Inferior parietal cortex (tissue), 1 donor: ENCODE measurements at regions not wholly inside any gene's neighbourhood (a gene's known extent, or its start where the extent isn't known, plus 50 kb on each side); places are given as distances from the start of the nearest gene placed in this dataset.
"Not testable (repeated sequence)": the region's sequence is repeated elsewhere in the genome, so short reads cannot be mapped to it uniquely, and the experiment has no call there.

Experiments
- DNase-seq: peaks from one replicate; pipeline ENCODE4 v3.0.0-alpha.2; 2016; ENCODE audit errors: extremely low spot score

DNA sequence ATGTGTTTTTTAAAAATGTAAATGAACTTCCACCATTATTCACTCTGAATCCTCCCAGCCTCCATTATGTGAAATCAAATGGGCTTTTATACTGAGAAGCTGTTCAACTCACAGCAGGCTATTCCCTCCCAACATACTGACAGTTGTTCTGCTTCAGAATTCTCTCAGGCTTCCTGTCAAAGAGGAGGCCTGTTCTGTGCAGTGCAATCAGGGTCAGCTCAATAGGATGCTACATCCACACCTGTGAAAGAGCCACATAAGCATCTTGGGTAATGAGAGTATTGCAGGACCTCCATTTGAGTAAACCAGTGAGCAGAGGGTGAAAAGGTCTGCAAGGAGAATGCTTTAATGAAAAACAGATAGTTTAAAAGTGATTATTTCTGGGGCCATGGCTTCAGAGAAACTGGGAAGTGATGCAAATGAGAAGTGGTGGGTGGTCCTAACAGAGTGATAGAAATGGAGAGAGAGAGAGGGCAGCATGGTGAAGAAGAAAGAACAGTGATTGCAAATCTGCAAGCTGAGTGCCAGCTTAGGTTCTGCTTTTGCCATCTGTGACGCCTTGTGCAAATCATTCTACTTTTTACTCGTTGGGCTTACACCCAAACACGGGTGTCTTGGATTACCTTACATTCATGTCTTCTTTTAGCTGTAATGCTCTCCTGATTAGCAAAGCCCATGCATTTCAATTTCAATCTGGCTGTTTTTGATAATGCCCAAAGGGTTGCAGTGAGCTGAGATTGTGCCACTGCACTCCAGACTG is 202.5 kb upstream of the NMUR2 start:
- no peak for DNase-seq

- no peak for DNase-seq
Measured at GRCh38 chr5:152608458-152608857, 203.4 kb upstream of the NMUR2 start.

DNA sequence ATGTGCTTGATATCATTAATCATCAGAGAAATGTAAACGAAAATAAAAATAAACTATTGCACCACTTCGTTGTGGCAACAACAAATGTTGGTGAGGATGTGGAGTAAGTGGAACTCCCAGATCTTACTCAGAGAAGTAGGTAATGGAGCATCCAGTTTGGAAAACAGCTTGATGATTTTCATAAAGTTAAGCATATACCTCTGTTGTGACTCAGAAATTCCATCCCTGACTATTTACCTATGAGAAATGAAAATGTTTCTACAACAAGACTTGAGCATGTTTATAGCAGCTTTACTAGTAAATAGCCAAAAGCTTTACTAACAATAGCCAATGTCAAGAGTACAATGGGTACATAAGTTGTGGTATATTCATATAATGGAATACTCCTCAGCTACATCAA is 214.7 kb upstream of the NMUR2 start:
- no peak for DNase-seq

DNA sequence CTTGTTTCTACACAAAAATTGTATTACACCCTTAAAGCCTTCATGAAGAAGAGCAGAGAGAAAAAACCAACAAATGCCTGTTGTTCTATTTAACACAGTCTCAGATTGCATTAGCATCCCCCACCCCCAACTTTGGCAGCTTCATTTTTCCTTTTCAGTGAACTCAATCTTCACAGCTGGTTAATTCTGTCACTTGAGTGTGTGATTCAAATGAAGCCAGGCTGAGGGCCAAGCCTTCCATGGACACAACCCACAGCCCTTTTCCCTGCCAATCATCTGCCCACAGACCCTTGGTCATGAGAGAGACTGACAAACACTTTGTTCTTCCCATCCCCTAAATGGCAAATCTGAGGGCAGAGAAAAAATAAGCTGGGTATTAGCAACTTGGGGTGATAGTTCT is 217.5 kb upstream of the NMUR2 start:
- no peak for DNase-seq

DNA sequence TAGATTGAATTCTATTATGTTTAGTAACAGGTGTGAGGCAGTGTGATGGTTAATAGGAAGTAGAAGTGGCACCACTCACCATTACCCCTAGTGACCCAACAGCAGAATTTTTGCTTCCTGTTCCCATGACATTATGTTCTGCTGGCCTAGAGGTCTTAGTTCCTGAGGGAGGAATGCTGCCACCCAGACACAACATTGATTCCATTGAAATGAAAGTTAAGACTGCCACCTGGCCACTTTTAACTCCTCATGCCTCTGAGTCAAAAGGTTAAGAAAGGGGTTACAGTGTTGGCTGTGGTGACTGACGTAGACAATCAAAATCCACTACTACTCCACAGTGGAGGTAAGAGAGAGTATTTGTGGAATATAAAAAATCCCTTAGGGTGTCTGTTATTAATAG is 218.9 kb upstream of the NMUR2 start:
- no peak for DNase-seq

DNA sequence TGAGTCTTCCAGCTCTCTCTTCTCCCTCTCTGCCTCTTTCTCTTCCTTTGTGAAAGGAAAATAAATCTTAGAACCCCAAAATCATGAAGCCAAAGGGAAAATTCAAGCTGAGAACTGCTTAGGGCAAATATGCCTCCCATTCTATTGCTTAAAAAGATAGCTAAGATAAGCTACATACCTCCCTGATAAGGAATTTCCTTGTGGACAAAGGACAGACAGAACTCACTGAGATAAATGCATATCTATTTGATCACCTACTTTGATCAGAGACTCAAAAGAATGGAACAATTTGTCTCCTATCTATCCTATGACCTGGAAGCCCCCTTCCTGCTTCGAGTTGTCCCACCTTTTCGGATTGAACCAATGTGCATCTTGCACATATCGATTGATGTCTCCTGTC is 220.6 kb upstream of the NMUR2 start:
- DNase-seq = no peak

GRCh38 chr5:152631221-152631620 is 226.1 kb upstream of the NMUR2 start:
- no peak for DNase-seq

GRCh38 chr5:152632360-152632759 is 227.3 kb upstream of the NMUR2 start:
- DNase-seq = peak; percentile 48

- DNase-seq = peak; percentile 52
Measured at GRCh38 chr5:152634586-152634985, 229.5 kb upstream of the NMUR2 start.

- DNase-seq = peak; percentile 70
Measured at GRCh38 chr5:152638996-152639552, 234.0 kb upstream of the NMUR2 start.

- DNase-seq = no peak
Measured at GRCh38 chr5:152641970-152642805, 237.1 kb upstream of the NMUR2 start.

GRCh38 chr5:152642880-152643279 is 237.8 kb upstream of the NMUR2 start:
- no peak for DNase-seq

DNA sequence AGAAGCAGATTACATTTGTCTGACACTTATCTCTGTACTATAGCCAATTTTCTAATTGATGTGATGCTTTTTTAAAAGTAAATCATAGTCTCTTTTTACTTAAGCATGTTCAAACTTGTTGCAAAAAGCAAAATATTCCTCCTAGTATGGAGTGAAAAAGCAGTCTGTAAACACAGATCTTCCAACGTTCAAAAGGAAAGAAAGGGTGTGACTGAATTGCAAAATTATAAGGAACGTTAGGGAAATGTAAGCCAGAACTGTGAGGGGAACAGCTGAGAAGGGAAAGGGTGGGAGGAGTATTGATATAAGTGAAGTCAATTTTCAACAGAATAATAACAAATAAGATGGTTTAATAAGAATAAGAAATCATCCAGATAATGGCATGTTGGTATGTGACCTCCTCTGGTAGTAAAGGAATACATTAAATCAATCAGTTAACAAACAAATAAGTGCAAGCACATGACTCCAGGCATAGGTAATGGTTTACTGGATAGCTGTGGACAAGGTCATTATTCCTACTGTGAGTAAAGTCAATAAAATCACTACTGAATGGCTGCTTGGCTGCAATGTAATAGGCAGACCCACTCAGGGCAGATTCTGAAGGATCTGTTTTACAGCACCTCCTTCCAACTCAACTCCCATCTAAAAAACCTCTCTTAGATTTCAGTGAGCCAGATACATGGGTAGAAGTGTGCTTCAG is 239.1 kb upstream of the NMUR2 start:
- no peak for DNase-seq

DNA sequence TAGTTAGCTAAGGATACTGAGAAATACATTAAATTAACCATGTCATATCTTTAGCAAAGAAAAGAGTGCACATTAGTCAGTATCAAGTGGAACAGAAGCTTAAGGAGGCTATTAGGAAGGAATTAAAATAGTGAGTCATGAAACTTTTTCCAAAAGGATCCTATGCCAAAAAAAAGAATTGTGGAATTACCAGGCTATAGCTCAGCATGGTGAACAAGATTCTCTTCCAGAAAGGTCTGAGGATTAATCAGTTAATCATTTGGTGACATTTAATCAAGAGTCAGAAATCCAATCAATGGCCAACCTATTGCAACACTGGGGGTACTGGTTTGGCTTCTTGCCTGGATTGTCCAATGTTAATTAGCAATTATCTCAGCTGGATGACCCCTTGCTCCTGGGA is 244.5 kb upstream of the NMUR2 start:
- no peak for DNase-seq

DNA sequence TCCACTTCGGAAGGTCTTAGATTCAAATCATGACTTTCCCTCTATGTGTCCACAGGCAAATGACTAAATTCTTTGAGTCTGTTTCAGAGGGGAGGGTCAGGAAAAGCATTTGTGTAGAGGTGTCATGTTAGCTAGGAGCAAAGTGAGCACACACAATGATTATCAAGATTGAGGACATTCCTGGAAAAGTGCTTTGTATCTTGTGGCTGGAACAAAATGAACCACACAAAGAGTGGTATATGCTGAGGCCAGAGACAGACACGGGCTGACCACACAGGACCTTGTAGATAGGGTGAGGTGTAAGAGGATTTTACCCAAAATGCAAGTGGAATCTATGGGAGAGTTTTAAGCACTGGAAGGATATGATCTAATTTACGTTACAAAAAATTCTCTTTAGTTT is 245.3 kb upstream of the NMUR2 start:
- no peak for DNase-seq

DNA sequence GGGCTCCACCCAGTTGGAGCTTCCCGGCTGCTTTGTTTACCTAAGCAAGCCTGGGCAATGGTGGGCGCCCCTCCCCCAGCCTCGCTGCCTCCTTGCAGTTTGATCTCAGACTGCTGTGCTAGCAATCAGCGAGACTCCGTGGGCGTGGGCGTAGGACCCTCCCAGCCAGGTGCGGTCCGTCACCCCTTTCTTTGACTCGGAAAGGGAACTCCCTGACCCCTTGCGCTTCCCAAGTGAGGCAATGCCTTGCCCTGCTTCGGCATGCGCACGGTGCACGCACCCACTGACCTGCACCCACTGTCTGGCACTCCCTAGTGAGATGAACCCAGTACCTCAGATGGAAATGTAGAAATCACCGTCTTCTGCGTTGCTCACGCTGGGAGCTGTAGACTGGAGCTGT is 254.4 kb upstream of the NMUR2 start:
- not testable (repeated sequence) for DNase-seq

- DNase-seq = no peak
Measured at GRCh38 chr5:152673601-152674000, 268.5 kb upstream of the NMUR2 start.

GRCh38 chr5:152674403-152674802 is 269.3 kb upstream of the NMUR2 start:
- DNase-seq = no peak

GRCh38 chr5:152676196-152676595 is 271.1 kb upstream of the NMUR2 start:
- DNase-seq = no peak

- DNase-seq = no peak
Measured at GRCh38 chr5:152683205-152683604, 278.1 kb upstream of the NMUR2 start.

- DNase-seq = no peak
Measured at GRCh38 chr5:152686931-152687330, 281.9 kb upstream of the NMUR2 start.

GRCh38 chr5:152688561-152689249 is 283.6 kb upstream of the NMUR2 start:
- DNase-seq = peak; percentile 34
